Effector CD4-positive, alpha-beta T cell (primary cell): ENCODE measurements at regions not wholly inside any gene's neighbourhood (a gene's known extent, or its start where the extent isn't known, plus 50 kb on each side); places are given as distances from the start of the nearest gene placed in this dataset.

Experiments used
- DNase-seq: peaks from one replicate; pipeline ENCODE4 v3.0.0-alpha.2; 2020

DNA sequence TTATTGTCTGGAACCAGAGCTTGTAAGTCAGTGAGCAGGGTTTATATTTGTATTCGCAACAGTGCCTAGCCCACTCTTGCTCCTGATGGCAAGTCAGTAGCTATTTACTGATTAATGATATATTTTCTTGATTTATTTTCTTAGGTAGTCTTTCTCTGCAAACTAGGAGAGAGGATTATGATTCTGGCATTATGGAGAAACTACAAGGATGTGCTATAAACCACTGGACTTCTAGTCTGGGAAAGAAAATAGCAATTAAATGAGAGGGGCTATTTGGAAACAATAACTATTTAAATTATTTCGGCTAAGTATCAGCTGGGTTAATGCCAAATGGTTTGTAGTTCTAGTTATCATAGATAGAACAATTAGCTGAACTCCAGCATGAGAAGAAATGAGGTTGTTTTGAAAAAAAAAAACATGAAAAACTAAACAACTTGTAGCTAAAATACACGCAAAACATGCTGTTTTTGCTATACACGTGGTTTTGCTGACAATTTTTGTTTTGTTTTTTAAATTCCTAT is 304.9 kb upstream of the TCF21 start:
- no peak for DNase-seq

DNA sequence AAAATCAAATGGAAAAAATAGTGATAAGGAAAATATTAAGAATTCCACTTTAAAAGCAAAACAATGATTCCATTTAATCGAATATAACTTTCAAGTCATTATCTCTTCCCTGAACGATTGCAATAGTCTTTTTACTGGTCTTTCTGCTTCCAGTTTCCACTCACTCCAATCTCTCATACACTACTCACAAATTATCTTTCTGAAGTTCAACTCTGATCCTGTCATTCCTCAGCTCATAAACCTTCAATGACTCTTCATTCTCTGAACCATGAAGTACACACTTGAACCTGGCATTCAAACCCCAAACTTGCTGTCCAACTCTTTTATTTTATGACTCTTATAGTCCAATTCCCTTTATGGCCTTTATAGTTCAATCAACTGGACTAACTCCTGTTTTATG is 304.1 kb upstream of the TCF21 start:
- DNase-seq: no peak

DNA sequence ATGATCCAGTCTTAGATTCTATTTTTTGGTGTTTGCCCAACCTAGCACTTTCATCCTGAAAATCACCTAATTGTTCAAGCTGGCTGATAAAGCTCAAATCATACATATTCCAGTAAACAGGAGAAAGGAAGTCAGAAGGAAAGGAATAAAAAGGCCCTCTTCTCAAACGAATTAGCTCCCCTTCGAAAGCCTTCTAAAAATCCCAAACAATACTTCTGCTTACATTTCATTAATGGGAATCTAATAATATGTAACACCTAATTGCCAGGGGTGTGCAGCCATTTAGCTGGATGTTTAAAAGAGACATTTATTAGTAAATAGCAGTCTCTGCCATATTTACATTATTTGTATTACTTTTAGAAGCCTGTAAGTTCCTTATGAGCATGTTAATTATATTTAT is 302.9 kb upstream of the TCF21 start:
- no peak for DNase-seq

DNA sequence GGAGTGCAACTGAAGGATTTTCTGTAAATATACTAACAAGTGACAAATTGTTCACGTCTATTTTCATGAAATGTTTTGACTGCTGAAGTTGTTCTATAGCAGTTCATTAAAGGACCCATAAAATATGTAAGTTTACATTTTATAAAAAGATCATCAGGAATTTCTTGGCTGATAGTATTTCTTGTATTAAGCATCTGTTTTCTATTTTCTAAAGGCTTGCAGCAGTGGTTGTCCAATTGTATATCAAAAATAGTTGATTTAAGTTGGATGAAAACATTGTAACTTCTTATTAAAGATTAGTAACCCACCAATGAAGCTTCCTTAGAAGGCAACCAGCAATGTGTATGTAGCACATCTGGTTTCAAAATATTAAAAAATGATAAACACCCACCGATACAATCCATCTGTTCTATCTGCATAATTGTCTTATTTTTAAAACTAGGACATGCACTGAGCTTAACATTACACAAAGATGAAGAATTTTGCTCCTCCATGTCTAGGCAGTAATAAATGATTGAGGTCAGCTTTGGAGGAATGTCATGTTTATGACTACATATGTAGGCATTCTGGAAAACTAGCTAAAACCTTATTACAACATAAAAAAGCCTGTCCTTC is 301.3 kb upstream of the TCF21 start:
- DNase-seq: no peak

DNA sequence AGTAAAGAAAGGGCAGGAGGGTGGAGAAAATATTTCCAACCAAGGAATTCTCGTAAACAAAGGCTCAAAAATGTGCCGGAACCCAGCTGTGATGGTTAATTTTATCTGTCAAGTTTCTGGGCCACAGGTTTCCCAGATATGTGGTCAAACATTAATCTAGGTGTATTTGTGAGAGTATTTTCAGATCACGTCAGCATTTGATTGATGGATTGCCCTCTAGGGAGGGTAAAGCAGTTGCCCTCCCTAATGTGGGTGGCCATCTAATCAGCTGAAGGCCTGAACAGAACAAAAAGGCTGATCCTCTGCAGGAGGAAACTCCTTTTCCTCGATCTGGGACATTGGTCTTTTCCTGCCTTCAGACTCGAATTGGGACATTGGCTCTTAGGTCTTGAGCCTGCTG is 298.7 kb upstream of the TCF21 start:
- no peak for DNase-seq

DNA sequence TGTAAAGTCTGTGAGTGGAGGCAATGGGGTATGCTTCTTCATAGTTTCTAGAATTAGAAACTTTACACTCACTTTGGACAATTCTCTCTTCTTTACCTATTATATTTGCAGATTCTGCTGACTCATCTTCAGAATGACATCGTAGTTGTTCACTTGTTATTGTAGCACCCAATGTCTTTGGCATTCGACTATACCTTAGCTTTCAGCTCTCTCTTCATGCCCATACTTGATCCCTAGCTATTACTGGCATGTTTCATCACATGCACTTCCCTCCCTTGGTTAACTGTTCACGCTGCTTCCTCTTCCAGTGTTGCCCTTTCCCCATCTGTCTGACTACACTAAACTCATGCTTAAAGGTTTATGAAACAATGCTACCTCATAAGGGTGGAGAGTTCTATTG is 298.1 kb upstream of the TCF21 start:
- DNase-seq: no peak

DNA sequence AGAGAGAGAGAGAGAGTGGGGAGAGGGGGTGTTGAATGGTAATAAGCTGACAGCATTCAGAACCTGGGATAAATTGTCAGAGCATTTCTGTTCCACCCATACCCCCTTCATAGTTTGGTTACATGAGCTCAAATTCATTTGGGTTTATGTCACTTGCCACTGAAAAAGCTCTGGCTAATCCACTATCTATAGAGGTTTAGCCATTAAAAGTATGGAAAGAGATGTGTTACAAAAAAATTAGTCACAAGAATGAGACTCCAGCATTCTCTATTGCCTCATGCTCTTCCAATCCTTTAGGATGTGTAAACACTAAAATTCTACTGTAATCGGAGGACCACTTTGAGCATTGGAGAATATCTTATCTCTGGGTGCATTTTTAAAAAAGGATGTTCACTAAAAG is 297.6 kb upstream of the TCF21 start:
- DNase-seq: no peak

DNA sequence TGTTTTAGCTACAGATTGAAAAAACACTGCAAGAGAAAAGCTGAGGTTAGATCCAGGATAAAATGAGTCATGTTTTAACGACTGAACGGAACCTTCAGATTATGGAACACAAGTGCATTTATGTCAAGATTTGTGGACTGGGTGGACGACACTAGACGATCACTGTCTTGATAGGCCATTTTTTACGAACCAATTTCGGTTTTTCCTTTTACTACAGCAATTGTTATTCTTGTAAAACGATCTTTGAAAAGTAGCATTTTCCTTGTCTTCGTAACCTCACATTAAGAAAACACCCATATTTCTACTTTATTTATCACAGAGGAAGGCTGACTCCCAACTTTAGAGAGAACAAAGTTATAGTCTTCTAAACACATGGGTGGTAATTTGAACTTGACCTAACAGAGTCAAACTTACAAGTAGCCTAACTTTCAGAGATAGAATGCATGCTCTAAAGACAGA is 294.2 kb upstream of the TCF21 start:
- DNase-seq: no peak

DNA sequence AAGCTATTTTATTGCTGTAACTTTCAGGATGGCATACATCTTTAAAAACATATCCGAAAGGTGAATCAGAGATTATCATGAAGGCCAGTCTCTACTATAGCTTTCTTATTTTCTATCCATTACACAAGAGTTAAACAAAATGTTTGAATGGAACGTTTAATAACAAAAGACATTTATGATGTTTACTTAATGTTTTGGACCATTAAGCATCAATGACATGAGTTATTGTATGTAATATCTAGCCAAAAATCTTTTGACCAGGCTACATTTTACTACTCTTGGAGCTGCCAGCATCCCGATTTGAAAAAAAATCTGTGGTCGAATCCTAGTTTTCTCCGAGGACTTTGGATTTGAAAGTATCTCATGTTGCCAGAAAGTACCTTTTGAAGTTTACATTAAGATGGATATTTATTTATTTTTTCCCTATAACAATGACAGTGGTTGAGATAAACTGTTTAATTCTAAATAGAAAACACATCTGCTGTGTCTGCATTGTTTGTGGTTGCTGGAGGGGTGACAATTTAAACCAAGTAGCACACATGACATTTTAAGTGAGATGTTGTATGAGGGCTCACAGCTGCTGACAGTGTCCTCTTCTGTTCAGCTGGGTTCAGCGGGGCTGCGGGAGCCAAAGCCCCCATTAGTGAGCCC is 293.7 kb upstream of the TCF21 start:
- DNase-seq: no peak

DNA sequence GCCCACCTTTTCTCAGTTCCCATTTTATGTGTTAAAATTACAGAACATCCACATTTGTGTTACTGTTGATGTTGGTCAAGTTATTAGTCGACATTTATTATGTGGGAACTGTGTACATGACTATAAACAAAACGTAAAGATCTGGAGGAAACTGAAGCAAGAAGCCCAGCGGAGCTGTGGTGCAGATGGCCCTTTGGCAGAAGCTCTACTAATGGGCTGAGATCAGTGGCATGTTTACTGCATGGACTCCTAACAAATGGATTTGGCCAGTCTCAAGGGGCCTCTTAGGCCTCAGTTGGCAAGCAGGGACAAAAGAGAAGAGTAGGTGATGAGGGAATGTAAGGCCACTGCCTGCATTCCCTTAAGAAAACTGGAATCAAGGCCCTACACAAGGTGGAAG is 282.1 kb upstream of the TCF21 start:
- DNase-seq: no peak

DNA sequence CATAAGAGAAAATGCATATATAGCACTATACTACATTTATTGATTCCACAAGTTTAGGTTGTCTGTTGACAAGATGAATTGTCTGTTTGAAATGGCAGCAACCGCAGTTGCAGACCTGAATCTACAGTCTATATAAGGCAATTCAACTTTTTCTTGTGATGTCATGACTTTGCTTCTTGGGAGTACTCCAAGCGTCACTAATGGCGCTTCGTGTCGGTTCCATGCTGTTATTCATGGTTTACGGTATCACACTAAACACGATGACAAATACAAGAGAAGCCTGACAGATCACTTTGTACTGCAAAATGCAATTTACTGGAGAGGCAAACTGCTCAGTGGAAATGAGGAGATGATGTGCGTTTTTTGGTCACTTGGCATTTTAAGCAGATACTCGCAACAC is 280.3 kb upstream of the TCF21 start:
- no peak for DNase-seq

DNA sequence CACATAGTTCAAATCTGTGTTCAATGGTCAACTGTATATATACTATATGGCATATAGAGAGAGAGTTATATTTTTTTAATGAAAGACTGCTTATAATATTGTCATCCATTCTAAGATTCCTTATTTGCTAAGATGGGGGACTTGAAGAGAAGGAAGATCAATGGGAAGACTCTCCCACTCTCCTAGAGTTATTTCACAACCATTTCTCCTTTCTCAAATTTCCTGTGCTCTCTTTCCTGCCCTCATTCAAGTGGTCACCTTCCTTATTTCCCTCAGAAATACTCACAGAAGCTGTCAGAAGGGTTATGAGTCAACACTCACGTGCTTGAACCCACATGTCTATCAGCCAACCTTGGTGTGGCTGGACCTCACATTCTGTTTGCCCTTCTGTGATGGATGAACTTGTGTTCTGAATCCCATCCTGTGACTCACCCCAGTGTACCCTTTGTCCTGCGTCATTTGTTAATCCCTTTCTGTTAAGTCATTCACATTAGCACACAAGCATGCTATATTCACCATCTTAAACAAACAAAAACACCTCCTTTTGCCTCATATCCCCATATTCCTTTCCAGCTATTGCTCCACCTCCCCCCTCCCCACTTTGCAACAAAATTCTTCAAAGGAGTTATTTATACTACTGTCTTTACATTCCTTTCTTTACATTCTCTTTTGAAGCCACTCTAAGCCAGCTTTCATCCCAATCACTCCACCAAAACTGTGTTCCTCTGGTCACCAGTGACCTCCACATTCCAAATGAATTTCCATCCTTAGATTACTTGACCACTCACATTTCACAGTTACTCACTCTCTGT is 279.3 kb upstream of the TCF21 start:
- no peak for DNase-seq

DNA sequence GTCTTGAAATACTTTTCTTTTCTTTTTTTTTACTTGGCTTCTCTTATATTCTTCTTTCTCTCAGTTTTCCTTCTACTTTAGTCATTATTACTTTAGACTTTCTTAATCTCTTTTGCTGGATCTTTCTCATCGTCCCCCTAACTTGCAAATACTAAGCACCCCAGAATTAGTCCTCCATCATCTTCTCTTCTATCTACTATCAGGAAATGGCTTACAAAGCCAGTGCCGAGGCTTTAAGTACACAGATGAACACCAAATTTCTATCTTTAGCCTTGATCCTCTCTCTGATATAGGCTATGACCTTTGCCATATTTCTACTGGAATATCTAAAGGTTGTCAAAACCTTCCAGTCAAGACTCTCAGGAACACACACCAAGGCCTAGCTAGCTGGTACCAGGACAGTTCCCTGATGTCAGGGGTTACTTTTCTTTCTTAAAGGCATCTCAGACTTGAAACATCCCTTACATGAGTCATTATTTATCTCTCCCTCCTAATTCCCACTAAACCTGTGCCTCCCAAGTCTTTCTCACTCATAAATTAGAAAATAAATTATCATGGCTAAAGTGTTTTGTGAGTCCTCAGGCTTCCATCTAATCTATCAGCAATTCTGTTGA is 278.6 kb upstream of the TCF21 start:
- DNase-seq: no peak

DNA sequence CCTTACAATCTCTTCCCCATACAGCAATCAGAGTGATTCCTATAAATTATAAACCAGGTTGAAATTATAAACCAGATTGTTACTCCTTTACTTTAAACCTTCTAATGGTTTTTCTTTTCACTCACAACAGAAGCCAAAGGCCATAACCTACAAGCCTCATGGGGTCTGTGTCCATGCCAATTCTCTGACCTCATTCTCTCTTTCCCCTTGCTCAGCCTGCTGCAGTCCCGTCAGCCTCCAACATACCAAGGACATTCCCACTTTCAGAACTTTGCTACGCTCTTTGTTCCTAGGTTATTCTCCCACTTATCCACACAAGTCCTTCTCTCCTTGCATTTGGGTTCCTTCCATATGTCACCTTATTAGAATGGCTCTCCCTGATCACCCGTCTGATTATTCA is 277.9 kb upstream of the TCF21 start:
- DNase-seq: no peak

DNA sequence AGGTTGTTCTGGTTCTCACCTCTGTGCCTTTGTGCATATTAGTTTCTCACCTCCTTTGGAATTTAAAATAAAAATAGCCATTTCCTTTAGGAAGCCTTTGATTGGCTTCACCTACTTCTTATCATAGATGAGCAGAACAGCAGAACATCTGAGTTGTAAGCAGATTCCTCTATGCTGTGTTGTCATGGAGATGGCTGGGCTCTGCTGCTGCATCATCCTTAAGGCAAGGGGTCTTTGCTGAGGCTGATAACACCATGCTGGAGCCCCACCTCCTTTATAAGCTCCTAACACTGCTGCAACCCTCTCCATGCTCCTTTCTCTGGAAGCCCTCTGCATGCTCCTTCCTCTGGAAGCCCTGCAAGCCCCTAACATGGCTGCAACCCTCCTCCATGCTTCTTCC is 276.5 kb upstream of the TCF21 start:
- no peak for DNase-seq

DNA sequence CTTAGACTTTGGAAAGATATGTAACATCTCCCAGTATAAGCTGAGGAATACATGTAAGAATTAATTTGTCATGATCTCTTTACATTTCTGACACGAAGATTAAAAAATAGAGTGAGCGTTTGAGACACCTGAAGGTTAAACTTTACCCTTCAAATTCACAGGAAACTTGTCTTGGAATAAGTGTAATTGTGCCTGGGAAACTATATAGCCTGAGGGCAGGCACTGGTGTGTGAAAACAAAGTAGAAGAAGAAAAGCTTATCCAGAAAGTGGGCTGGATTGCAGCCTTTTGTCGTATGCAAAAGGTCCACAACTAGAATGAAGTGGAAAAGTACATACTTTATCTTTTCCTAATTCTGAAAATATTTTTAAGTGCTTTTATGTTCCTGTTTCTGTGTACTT is 275.7 kb upstream of the TCF21 start:
- no peak for DNase-seq

DNA sequence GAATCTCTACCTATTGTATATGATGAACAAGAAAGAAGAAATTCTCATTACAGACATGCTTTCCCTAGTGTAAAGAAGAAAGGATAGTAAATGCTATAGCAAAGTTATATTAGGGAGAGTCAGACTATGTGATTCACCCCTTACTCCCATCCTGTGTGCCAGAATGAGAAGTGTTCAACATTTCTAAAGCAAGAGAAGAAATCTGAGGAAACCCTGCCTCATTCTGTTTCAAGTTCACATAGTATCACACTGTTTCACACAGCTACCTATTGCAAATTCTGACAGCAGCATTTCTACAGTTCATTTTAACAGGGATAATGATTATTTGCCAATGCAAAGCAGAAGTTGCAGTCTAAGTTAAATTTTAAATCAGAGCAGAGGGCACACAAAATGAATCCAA is 267.2 kb upstream of the TCF21 start:
- DNase-seq: no peak

DNA sequence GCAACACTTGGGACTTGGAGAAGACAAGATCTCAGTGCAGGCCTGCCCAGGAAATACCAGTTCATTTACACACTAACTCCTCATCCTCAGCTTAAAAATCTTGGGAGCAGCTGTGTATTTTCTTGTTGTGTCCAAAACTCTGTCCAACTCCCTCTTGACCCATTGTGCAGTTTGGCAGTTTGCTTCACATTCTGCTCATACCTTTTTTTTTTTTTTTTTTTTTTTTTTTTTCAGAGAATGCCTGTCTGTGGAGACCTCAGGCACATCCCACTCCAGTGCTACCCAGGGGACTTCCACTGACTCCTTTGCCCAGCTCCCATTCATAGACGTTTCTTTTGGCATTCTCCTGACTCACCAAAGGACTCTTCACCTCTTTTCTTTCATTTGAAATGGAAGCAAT is 265.8 kb upstream of the TCF21 start:
- DNase-seq: no peak

DNA sequence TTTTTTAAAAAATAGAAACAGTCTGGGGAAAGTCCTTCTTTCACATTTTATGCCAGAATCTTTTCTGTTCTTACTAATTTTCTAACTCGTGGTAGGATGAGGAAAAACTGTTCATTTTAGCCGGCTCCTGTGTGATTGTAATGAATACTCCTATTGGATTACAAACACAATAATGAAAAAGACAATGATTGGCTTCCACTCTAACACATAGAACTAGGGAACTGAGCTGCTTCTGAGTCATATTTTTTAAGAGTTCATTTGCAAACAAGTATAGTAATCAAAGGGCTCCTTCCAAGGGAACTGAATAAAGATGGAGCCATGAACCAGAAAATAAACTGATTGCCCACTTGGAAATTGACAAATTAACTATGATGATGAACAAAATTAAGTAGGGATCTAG is 265.3 kb upstream of the TCF21 start:
- no peak for DNase-seq

DNA sequence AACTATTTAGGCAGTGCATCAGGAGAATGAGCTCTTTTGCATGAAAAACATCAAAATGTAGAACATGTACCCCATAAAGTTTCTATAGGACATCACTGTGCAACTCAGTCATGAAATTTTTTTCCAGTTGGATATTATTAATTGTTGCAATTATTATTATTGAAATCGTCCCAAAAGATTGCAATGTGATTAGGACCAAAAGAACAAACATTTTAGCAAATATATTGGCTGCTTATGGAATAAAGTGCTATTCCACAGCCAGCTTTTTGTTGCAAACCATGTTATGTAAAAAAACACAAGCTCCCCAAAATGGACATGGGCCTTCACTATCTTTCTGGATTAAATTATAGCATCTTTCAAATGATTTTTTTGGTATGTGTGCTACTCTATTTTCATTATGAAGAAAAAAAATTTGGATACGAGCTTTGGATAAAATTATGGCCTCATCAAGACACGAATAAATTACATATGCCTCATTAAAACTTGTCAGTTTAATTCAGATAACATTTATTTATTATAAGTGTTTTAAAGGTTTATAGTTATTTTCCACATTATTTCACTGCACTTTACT is 262.7 kb upstream of the TCF21 start:
- no peak for DNase-seq

DNA sequence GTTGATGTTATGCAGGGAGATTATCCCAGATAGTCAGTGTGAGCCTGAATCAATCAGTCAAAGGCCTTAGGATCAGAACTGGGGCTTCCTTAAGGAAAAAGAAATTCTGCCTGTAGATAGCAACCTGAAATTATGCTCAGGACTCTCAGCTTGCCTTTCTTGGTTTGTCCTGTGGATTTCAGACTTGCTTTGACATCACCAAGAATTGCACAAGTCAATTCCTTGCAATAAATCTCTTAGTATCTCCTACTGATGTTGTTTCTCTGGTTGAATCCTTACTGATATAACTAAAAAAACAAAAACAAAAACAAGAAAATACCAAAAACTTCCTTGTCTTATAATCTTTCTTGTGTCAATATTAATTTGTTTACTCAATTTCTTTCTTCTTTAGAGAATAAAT is 258.9 kb upstream of the TCF21 start:
- DNase-seq: no peak

DNA sequence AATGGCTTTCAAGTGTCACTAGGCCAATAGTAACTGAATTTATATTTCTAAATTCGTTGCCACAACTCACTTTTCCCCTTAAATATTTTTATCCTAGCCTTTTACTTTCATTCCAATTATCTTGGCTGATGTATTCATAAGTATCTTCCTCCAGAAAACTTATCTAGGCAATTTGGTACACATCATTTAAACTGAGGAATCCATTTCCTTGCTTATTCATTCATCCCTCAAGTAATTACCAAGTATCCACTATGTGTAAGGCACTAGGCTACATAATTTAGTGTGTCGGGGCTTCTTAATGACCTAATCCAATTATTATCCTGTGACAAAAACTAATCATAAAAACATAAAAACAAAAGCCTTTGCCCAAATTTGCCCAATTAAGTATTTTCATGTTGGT is 258.3 kb upstream of the TCF21 start:
- DNase-seq: no peak

DNA sequence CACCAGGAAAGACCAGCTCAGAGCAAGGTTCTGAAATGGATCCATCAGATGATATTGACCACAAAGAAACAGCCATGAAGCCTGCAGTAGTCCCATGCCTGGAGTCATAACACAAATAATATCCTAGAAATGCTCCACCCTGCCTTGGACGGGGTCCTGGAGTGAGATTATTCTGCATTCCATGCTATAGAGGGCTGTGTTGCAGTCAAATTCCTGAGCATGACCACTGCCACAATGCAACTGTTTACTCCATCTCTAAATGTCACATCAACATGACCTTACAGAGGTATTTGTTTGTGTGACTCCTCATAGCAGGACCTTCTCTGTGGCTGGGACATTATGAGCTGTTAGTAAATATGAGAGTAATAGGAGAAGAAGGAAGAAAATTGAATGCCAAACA is 257.5 kb upstream of the TCF21 start:
- no peak for DNase-seq
